ENCODE measurements at regions not wholly inside any gene's neighbourhood (a gene's known extent, or its start where the extent isn't known, plus 50 kb on each side); places are given as distances from the start of the nearest gene placed in this dataset.

- TF ChIP-seq CTCF (IDR thresholded peaks at IDR 0.05) (no peak), POLR2A (IDR thresholded peaks at IDR 0.05) (no peak)
These were observed 112.2 kb downstream of the IDS start for GRCh38 chrX:149392921-149393320.
